Stimulated activated CD8-positive, alpha-beta memory T cell treated with anti-CD3 and anti-CD28 coated beads, Interleukin-12 subunit alpha, Interleukin-12 subunit beta, amount 100 ng/mL, for 1 hour (primary cell): ENCODE measurements at regions not wholly inside any gene's neighbourhood (a gene's known extent, or its start where the extent isn't known, plus 50 kb on each side); places are given as distances from the start of the nearest gene placed in this dataset.
"Not testable (repeated sequence)": the region's sequence is repeated elsewhere in the genome, so short reads cannot be mapped to it uniquely, and the experiment has no call there.

Source experiments
- DNase-seq: peaks from one replicate; pipeline ENCODE4 v3.0.0-alpha.2; 2020; ENCODE audit warnings: low read depth

DNA sequence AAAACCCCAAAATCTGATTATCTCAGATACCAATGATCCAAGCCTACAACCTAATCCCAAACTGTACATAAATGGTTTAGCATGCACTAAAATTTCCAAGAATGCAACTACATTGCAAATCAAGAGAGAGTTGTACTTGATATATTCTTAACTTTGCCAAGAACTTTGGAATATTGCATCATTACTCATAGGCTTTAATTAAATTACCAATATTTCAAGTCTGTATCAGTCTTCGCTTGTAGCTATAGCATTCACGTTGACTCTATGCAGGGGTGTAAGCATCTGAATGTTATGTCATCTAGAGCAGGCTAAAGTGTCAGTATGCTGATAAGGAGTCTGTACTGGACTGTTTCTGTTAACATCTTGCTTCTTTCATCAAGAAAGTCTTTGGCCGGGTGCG is 56.3 kb downstream of the FOXI3 start:
- DNase-seq, result no peak

DNA sequence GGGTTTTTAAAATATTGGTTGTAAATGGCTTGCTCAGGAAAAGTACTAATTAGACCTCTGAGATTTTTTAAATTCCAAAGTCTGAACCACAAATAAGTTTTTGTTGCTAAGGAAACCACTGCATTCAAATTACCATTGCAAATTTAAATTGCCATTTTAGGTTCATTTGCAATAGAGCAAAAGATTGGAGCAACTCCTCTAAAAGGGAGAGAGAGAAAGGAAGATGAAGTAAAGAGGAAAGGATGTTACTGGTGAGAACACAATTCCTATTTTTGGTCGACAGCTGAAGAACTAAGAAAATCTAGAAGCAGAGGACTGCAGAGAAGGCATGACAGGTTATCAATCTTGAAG is 74.9 kb downstream of the FOXI3 start:
- no peak for DNase-seq

DNA sequence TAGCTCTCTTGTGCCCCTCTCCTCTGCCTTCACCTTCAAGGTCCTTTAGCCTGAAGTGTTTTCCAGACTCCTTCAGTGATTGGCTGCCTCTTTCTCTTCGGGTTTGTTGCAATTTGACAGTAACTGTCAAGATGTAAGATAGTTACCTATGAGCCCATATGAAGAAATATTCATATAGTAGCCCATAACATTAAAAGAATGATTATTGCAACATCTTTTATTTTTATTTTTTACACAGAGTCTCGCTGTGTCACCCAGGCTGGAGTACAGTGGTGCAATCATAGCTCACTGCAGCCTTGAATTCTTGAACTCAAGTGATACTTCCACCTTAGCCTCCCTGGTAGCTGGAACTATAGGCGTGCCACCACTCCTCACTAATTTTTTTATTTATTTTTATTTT is 80.5 kb downstream of the FOXI3 start:
- no peak for DNase-seq

DNA sequence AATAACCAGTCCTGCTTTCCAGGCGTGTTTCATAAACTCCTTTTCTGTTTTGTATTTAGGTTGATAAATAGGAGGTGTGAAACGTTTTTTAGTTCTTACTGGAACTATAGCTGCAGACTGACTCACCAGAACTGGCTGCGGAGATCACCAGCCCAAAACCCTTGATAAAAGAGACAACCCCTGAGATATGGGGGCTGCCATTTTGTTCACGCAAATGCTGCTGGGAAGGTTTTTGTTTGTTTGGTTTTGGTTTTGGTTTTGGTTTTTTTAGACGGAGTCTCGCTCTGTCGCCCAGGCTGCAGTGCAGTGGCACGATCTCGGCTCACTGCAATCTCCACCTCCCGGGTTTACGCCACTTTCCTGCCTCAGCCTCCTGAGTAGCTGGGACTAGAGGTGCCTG is 87.1 kb downstream of the FOXI3 start:
- not testable (repeated sequence) for DNase-seq

DNA sequence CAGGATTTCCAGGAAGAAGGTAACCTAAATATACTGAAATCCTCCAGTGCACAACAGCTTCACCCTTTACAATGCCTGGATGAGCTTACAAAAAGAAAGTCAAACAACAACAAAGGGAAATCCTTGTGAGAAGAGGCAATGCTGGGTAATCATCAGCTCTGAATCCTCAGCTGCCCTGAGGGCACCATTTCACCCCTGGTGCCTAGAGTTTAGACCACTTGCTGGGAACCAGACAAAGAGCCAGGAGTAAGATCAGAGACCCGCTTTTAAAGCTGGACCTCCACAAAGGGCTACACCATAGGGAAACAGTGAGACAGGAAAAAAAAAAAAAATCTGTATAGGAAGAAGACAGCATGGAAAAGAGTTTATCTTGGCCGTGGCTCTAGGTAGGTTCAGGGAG is 97.0 kb downstream of the FOXI3 start:
- DNase-seq, result no peak

DNA sequence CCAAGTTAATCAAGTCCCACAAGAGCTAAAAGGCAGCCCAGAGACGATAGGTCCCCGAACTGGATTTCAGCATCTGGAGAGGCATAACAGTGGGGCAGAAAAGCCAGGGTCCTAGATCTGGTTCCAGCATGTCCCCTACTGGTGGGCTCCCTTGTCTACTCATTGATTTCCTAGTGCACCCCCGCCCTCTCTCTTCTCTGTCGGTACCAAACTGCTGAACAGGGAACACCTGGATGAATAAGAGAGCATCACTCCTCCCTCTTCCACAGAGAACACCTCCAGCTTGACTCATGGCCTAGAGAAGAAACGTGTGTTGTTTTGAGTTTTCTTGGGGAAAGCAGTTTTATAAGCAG is 101.3 kb downstream of the FOXI3 start:
- no peak for DNase-seq

DNA sequence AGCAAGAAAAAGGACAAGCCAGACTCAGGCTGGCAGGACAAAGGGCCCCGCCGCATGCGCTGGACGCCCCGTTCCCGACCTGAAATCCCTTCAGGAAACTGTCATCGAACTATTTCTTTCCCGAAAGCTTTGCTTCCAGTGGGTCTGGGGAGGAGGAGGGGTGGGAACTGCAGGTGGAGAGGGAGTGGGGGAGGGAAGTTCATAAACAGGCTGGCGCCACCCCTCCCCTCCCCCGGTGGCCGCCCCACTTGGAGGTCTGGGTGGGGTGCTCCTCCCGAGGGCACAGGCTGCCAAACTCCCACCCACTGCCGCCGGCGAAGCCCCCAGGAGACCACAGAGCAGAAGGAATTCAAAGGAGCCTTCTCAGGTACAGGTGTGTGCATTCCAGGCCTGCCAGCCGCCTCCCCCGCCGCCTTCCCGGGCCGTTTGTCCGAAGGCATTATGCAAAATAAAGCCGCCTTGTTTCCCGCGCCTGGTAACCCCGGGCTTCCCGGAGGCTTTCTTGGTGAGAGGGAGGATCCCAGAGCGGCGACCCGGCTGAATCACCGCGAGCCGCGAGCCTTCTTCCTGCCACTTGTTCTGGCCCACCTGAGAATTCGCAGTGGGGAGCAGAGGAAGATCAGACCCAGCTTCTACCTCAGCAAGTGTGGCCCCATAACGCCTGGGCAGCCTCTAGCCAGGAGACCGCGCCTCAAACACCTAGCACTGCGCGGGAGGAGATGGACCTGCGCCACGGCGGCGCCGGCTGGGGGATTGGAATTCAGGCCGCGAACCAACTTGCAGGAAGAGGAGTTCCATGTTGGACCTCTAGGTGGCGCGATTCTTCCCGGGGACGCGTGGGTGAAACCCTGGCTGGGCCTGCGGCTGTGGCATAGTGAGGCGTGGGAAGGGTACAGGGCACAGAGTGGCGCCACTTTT is 101.9 kb downstream of the FOXI3 start:
- peak; percentile 45 for DNase-seq

DNA sequence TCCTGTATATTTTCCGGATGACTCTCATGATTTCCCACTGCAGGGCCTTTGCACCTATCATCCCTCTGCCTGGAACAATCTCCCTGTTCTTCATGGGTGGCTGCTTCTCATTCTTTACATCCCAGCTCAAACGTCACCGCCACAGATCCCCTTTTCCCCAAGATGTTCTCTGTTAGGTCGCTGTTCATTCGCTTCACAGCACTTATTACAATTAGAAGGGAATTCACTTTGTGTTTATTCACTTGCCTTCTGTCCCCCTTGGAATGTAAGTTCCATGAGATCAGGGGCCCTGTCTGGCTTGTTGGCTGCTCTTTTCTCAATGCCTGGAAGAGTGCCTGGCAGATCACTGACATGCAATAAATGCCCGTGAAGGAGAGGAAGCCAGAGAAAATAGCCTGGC is 106.7 kb downstream of the FOXI3 start:
- no peak for DNase-seq

DNA sequence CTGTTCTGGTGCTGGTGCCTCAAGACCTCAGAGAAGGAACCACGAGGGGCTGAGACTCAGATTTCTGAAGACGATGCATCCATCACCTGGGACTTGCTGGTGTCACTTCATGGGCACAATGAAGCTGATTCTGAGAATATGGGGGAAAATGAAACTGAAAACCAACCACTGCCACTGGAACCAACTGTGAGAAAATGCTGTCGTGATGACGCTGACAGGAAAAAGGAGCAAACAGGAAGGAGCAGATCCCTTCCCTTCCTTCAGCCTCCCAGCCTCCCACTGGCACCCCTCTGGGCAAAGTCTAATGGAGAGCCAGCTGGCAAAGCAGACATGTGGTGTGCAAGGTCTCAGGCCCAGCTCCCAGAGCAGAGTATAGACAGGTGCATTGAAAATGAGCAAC is 109.7 kb downstream of the FOXI3 start:
- no peak for DNase-seq

DNA sequence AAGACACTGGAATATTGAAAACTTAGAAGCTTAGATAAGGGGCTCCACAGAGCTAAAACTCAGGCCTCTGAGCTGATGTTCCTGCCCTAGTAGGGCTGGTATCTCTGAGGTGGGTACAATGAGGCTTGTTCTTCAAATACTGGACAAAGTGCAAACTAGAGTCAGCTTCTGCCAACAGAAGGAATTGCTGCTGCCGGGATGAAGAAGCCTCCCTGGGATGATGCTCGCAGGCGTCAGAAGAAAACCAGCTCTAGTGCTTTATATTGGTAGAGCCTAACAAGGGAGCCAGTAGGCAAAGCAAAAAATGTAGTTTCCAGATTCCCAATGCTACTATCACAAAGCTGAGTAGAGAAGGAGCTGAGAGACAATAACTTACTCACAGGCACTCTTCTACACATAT is 118.1 kb downstream of the FOXI3 start:
- no peak for DNase-seq

DNA sequence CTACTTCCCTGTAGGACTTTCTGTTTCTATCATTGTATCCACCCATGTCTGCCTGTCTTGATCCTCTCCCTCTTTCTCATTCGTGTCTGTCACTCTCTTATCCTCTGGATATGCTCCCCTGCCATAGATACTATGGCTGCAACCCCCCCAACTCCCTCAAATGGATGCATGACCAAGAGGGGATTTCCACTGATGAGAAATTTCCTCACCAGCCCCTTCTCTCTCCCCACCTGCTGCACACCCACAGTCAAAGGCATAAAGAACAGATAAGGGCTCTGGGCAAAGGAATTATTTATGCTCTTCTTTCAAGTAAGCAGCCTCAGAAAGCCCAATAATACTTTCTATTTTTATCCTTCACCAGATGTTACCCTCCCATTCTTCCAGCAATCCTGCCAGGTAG is 121.3 kb downstream of the FOXI3 start:
- DNase-seq, result no peak

DNA sequence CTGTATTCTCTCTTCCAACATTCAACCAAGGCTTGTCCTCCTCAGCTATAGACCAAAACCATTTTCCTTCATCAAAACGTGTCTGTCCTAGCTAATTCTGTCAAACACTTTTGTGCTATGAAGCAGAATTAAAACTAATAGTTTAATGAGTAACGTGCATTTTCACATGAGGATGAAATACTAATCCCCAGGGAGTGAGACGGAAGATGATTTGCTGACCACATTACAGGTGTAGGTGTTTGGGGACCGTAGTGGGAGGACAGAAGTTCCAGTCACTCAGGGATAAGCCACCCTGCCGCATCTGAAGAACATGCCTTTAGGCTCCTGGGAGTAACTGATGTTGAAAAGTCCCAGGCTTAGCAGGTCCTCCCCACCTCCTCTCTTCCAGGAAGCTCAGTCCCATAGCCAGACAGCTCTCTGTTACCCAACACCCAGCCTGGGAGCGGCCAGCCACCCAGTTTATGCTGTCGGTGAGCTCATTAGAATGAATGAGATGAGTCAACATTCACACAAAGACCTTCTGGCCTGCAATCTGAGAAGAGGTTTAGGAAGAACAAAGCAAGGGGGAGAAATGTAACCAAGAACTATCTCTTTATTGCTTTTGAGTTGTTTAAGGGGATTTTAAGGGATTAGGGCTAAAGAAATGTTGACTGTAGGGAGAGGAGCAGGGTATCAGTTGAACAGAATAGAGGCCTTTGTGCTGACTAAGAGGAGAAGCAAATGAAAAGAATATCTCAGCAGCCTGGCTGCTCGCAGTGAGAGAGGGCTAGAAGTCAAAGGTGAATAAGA is 122.5 kb downstream of the FOXI3 start:
- DNase-seq, result no peak

DNA sequence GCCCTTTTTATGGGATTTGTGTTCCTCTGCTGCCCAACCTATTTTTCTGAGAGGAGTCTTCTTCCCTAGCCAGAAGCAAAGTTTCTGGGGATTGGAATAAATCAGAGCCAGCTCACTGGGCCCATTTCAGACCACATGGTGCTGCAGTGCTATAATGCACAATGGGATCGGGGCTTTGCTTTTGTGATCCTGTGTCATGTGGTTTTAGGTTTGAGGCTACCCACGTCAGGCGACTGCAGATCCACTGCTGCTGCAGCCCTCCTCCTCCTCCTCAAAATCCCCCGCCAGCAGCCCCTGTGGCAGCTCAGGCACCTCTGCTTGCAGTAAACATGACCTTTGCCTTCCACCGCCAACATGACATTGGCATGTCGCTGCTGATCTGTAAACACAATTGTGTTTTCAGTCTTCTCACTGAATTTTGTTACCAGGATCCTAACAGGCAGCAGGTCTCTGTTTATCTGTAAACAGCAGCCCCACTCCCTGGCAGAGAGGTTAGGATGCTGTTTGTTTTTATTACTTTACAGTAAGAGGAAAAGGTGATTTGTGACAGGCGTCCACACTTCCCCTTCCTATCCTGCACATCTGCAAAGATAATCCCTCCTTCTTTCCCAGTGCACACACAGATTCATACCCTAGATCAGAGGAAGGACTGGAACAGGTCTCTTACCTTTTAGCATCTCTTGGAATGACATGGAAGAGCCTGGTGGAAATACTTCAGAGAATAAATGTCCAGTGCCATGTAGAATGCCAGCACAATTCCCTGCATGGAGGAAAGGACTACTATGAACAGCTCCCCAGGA is 130.8 kb downstream of the FOXI3 start:
- DNase-seq, result no peak

DNA sequence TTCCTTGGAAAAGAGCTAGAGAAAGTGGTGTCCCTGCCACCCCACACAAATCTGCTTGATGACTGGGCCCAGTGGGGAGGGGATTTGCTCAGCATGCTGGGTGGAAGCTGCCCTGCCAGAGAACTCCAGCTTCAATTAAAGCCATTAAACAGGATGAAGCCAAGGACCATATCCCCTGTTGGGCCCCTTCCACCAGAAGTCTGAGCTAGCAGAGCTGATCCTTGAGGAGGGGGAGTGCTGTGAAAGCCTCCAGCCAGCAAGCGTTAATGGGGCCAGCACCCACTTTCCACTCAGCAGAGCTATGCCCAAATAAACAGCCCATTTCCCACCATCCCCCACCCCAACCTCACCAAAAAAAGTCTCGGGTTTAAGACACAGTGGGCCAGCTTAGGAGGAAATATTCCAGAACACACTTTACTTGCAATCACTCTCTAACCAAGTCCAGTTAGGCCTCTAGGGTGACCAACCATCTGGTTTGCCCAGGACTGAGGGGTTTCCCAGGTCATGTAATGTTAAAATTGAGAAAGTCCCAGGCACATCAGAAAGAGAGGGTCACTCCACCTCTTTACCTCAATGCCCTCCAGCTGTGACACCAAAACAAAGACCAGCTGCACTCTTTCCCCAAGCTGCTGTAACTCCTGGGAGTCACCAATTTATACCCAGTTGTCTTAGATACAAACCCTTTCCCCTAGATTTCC is 132.3 kb downstream of the FOXI3 start:
- DNase-seq, result no peak

DNA sequence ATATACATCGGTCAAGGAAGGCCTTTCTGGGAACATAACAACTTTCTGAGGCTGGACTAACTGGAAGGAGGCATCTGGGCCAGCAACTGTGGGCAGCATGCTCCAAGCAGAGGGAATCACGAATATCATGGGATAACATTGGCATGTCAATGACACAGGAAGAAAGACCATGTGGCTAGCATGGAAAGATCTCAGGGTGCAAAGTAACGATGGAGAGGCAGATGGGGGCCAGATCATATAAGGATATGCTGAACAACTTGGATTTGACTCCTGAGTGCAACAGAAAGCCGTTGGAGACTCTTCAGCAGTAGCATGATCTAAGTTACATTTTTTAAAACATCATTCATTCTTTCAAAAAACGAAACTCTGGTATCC is 133.6 kb downstream of the FOXI3 start:
- no peak for DNase-seq

DNA sequence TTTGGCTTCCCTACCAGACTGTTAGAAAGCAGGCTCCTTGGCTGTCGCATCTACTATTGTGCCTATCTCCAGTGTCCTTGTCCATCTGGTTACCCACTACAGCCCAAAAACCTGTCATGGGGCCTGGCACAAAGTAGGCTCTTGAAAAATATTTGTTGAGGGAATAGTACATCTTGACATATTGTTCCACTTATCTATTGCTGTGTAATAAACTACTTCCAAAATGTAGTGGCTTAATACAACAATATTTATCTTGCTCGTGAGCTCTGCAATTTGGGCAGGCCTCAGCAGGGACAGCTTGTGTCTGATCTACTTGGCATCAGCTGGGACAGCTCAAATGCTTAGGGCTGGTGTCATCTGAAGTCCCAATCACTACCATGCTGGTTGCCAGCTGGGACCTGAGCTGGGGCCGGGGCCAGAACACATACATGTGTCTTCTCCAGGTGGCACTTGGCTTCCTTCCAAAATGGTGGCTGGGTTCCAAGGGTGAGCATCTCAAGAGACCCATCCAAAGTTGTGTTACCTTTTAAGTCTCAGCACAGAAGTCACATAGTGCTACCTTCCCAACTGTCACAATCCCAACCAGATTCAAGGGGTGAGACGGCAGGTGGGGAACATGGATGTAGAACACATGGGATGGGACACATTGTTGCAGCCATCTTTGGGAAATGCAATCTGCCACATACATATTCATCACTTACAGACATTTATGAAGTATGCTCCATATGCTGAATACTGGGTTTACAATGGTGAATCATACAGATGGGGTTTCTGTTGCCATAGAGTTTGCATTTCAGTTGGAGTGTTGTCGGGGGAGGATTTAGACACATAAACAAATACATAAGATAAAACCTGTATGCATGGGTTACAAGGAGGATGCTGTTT is 134.2 kb downstream of the FOXI3 start:
- DNase-seq, result no peak

DNA sequence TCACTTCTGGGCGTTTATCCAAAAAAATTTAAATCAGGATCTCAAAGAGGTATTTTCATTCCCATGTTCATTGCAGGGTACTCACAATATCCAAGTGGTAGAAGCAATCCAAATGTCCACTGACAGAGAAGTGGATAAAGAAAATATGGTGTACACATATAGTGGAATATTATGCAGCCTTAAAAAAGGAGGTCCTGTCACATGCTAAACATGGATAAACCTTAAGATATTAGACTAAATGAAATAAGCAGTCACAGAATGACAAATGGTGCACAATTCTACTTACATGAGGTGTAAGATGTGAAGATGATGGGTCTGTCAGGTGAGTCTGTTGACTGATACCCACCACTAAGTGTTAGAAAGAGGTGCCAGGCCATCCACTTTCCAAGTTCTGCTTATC is 140.6 kb downstream of the THNSL2 start:
- no peak for DNase-seq

DNA sequence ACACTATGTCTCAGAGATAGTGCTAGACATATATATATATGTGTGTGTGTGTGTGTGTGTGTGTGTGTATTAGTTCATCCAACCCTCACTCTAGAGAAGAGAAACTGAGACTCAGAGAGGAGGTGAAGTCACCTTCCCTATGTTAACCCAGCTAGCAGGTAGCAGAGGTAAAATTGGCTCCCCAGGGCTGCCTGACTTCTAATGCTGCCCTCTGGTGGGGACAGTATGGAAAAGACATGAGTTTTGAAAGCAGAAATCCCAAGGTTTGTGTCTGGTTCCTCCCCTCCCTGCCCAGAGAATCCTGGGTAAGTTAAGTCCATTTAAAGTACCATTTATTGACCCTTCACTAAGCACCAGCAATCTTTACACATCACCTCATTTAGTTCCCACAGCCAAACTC is 137.7 kb downstream of the THNSL2 start:
- DNase-seq, result no peak

DNA sequence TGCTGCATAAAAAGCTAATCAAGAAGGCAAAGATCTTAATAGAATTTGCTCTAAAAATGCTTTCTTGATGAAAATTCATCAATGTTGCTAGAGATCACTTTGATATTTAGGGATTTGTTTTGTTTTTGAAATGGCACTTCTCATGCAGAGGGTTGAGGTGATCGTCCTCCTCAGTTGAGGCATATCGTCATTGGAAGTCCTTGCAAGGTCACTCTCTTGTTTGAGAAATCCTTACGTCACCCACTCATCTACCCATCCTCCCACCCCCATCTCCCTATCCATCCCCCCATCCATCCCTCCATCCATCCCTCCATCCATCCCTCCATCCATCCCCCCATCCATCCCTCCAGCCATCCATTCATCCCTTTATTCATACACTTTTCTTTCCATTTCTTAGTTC is 133.7 kb downstream of the THNSL2 start:
- no peak for DNase-seq

DNA sequence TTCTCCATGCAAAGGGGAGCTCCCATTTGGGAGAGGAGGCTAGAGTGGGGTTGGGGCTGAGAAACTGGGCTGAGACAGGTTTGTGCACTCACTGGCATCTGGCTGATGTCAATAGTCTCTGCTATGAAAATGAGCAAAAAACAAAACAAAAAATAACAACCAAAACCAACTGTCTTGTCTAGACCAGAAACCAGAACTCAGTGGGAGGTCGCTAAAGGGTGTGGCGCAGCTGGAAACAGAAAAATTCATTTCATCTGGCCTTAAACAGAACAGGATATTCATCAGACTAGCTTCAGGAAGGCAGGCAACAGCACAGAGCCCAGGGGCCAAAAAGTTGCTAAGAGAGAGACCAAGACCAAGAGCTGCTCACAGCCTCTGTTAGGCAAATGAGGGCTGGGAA is 126.1 kb downstream of the THNSL2 start:
- no peak for DNase-seq

DNA sequence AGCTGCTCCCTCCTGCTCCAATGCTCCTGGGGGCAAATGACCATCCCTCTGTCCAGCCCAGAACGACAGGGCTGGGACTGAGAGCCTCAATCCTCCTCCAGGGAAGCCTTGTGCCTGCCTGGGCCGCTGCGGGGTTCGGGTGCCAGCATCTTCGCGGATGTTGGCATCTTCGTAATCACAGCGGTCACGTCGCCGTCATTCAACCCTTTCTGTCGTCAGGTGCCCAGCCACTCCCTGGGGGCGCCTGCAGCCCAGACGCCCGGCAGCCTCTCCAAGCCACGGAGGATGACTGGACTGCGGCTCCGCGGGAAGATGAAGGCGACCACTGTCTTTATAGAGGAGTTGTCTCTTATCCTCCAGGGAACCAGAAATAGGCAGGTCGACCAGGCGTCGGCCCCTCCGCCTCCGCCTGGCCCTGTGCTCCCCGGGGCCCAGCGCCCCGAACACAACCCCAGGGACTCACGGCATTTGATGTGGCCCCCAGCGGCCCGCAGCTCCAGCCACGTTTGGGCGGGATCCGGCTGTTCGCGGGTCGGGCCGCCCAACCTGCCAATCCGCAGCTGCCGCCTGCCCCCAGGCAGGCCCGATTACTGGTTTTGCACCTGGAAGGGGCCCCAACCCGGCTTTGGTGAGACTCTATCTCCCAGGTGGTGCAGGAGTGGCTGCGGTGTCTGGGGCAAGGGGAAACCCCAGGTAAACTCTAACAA is 113.9 kb downstream of the THNSL2 start:
- DNase-seq, result no peak
